ENCODE measurements at regions not wholly inside any gene's neighbourhood (a gene's known extent, or its start where the extent isn't known, plus 50 kb on each side); places are given as distances from the start of the nearest gene placed in this dataset.

DNA sequence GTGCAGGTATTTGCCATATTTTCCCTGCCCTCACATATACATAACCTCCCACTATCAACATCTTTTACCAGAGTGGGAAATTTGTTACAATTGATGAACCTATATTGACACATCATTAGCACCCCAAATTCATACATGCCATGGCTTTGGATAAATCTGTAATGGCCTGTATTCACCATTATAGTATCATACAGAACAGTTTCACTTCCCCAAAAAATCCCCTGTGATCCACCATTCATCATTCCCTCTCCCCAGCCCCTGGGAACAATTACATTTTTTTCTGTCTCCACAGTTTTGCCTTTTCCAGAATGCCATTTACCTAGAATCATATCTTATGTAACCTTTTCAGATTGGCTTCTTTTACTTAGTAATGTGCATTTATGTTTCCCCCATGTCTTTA is 494.5 kb downstream of the RNF144A start:
- Histone ChIP-seq H3K9me3 (ENCODE audit: control insufficient read depth in 2 of 2, low read length in 2 of 2) (no peaks in the 10 kb centered on the region), H3K4me3 (ENCODE audit: low read length in 2 of 2) (no peak overlapping the region), H3K9ac (ENCODE audit: low read depth in 1 of 2, low read length in 2 of 2) (no peak overlapping the region), H3K4me1 (ENCODE audit: control insufficient read depth in 2 of 2, insufficient read depth in 2 of 2, low read length in 2 of 2) (no peaks in the 10 kb centered on the region), H3K36me3 (ENCODE audit: control insufficient read depth in 2 of 2, insufficient read depth in 2 of 2, low read length in 2 of 2) (no peaks in the 10 kb centered on the region), H3K27me3 (ENCODE audit: control insufficient read depth in 2 of 2, insufficient read depth in 2 of 2, low read length in 2 of 2) (no peaks in the 10 kb centered on the region), H3K27ac (ENCODE audit: low read depth in 2 of 2, low read length in 2 of 2) (no peak overlapping the region)

DNA sequence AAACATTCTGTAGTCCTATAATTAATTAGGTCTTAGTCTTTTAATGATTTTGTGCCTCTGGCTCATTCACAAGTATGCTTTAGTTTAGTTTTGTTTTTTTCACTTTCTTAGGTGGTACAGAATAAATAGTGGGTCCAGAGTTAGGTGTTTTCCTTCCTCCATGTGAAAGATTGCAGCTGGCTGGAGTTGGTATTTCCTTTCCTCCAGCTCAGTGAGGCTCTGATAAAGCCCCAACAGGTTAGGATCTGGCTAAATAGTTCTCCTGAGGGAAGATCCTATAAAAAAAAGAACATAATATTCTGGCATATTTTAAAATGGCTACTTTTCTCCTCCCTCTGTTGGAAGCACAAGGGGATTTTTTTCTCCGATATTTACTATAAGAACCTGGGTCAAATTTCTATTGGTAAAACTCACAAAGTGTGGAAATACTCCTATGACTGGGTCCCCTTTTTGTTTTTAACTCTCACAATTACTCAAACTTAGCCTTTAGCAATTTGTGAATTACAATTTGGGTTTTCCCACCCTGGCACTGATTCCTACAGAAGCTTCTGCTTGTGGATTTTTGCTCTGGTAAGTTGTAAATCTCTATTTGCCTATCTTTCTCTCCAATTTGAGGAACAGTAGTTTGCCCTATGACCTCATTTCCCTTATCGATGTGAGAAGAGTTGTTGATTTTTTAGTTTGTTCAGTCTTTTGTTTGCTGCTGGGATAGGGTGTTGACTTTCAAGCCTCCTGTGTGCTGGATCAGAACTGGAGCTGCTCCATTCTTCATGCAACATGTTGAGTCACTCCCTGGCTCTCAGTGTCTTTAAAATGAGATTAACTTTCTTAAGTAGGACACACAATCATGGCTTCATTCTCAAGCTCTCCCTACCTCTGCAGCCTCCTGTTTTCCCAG is 500.9 kb downstream of the RNF144A start:
- Histone ChIP-seq H3K36me3 (ENCODE audit: control insufficient read depth in 2 of 2, insufficient read depth in 2 of 2, low read length in 2 of 2) (no peaks in the 10 kb centered on the region), H3K27me3 (ENCODE audit: control insufficient read depth in 2 of 2, insufficient read depth in 2 of 2, low read length in 2 of 2) (peaks cover 0 to 3% of the 10 kb centered on the region in 2 donors), H3K27ac (ENCODE audit: low read depth in 2 of 2, low read length in 2 of 2) (no peak overlapping the region), H3K9ac (ENCODE audit: low read depth in 1 of 2, low read length in 2 of 2) (no peak overlapping the region), H3K9me3 (ENCODE audit: control insufficient read depth in 2 of 2, low read length in 2 of 2) (no peaks in the 10 kb centered on the region), H3K4me1 (ENCODE audit: control insufficient read depth in 2 of 2, insufficient read depth in 2 of 2, low read length in 2 of 2) (no peaks in the 10 kb centered on the region), H3K4me3 (ENCODE audit: low read length in 2 of 2) (no peak overlapping the region)

DNA sequence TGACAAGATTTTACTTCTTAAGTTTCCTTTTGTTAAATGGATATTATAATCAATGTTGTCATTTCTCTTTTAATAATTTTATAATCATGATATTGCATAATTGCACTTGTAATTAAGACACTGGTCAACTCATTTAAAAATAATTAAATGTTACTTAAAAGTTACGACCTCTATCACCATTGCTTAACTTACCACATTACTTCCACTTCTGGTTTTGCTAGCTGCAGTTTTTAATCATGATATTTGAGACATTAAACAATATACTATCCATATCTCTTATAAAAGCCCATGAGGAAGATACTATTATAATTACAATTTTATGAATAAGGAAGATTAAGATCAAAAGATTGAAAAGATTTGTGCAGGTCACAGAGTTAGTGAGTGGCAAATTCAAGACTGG is 502.0 kb downstream of the RNF144A start:
- no peaks in the 10 kb centered on the region for H3K9me3 ChIP-seq (ENCODE audit: control insufficient read depth in 2 of 2, low read length in 2 of 2)
- no peaks in the 10 kb centered on the region for H3K36me3 ChIP-seq (ENCODE audit: control insufficient read depth in 2 of 2, insufficient read depth in 2 of 2, low read length in 2 of 2)
- no peak overlapping the region for H3K4me3 ChIP-seq (ENCODE audit: low read length in 2 of 2)
- peaks cover 0 to 3% of the 10 kb centered on the region in 2 donors for H3K27me3 ChIP-seq (ENCODE audit: control insufficient read depth in 2 of 2, insufficient read depth in 2 of 2, low read length in 2 of 2)
- H3K9ac ChIP-seq (ENCODE audit: low read depth in 1 of 2, low read length in 2 of 2): no peak overlapping the region
- H3K4me1 ChIP-seq (ENCODE audit: control insufficient read depth in 2 of 2, insufficient read depth in 2 of 2, low read length in 2 of 2): no peaks in the 10 kb centered on the region
- H3K27ac ChIP-seq (ENCODE audit: low read depth in 2 of 2, low read length in 2 of 2): no peak overlapping the region

DNA sequence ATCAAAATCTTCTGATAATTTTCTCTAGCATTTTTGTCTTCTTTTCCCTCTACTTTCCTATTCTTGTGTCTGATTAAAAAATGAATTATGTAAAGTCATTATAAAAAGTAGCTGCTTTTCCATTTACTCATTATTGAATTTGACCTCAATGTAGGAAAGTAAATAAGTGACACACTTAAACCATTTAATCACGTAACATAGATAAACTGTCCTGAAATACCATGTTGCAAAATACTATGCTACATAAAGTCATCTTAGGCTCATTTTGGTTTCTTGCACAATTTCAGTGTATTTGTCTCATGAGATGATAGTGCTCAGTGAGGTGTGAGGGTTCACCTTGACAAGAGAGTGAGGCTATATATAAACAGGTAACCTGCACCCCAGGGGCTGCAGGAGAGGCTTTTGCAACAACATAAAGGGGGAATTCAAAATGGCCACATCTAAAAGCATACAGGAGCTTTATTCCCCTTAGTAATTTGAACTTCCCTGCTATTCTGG is 502.7 kb downstream of the RNF144A start:
- Histone ChIP-seq H3K36me3 (ENCODE audit: control insufficient read depth in 2 of 2, insufficient read depth in 2 of 2, low read length in 2 of 2) (no peaks in the 10 kb centered on the region), H3K4me1 (ENCODE audit: control insufficient read depth in 2 of 2, insufficient read depth in 2 of 2, low read length in 2 of 2) (no peaks in the 10 kb centered on the region)

DNA sequence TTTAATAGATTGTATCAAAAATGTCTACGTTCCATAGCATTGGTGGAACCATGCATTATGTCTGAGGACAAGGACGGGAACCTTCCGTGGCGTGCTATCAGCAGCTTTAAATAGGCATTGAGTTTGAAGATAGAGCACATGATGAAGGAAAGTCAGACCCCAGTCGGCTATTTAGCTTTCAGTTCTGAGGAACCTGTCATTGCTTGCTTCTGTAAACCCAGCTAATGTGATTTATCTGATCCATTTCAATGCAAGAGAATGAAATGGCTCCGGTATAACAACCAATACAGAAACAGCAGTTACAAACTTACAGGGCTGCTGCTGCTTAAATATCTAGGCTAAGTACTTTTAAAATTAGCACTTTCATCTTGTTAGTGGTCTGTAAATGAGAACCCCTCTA is 503.3 kb downstream of the RNF144A start:
- Histone ChIP-seq H3K36me3 (ENCODE audit: control insufficient read depth in 2 of 2, insufficient read depth in 2 of 2, low read length in 2 of 2) (no peaks in the 10 kb centered on the region), H3K27me3 (ENCODE audit: control insufficient read depth in 2 of 2, insufficient read depth in 2 of 2, low read length in 2 of 2) (peaks cover 0 to 3% of the 10 kb centered on the region in 2 donors), H3K9me3 (ENCODE audit: control insufficient read depth in 2 of 2, low read length in 2 of 2) (no peaks in the 10 kb centered on the region), H3K27ac (ENCODE audit: low read depth in 2 of 2, low read length in 2 of 2) (no peak overlapping the region), H3K4me1 (ENCODE audit: control insufficient read depth in 2 of 2, insufficient read depth in 2 of 2, low read length in 2 of 2) (no peaks in the 10 kb centered on the region), H3K9ac (ENCODE audit: low read depth in 1 of 2, low read length in 2 of 2) (no peak overlapping the region), H3K4me3 (ENCODE audit: low read length in 2 of 2) (no peak overlapping the region)

More for the DNA sequence above, 502.7 kb downstream of the RNF144A start:
- peaks cover 0 to 3% of the 10 kb centered on the region in 2 donors for H3K27me3 ChIP-seq (ENCODE audit: control insufficient read depth in 2 of 2, insufficient read depth in 2 of 2, low read length in 2 of 2)
- H3K27ac ChIP-seq (ENCODE audit: low read depth in 2 of 2, low read length in 2 of 2): no peak overlapping the region
- no peaks in the 10 kb centered on the region for H3K9me3 ChIP-seq (ENCODE audit: control insufficient read depth in 2 of 2, low read length in 2 of 2)
- no peak overlapping the region for H3K4me3 ChIP-seq (ENCODE audit: low read length in 2 of 2)
- no peak overlapping the region for H3K9ac ChIP-seq (ENCODE audit: low read depth in 1 of 2, low read length in 2 of 2)

DNA sequence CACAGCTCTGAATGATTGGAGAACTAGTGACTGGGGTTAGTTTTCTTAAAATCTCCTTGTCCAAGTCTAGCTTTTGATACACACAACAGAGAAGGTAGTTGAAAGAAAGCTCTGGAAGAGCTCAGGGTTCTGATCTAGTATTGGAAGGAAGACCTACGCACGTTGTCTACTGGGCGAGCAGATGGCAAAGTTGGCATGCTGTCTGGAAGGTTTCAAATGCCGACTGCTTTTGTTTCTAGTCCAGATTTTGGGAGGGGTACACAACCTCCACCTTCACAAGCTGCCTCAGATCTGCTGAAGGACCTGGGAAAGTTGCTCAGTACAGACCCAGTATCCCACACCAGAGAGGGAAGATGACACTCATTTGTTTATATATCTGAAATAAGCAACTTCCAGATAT is 507.3 kb downstream of the RNF144A start:
- no peak overlapping the region for H3K9ac ChIP-seq (ENCODE audit: low read depth in 1 of 2, low read length in 2 of 2)
- no peak overlapping the region for H3K4me3 ChIP-seq (ENCODE audit: low read length in 2 of 2)
- H3K27ac ChIP-seq (ENCODE audit: low read depth in 2 of 2, low read length in 2 of 2): no peak overlapping the region
- H3K9me3 ChIP-seq (ENCODE audit: control insufficient read depth in 2 of 2, low read length in 2 of 2): no peaks in the 10 kb centered on the region
- H3K27me3 ChIP-seq (ENCODE audit: control insufficient read depth in 2 of 2, insufficient read depth in 2 of 2, low read length in 2 of 2): peaks cover 4 to 10% of the 10 kb centered on the region in 2 donors
- H3K36me3 ChIP-seq (ENCODE audit: control insufficient read depth in 2 of 2, insufficient read depth in 2 of 2, low read length in 2 of 2): no peaks in the 10 kb centered on the region
- no peaks in the 10 kb centered on the region for H3K4me1 ChIP-seq (ENCODE audit: control insufficient read depth in 2 of 2, insufficient read depth in 2 of 2, low read length in 2 of 2)

DNA sequence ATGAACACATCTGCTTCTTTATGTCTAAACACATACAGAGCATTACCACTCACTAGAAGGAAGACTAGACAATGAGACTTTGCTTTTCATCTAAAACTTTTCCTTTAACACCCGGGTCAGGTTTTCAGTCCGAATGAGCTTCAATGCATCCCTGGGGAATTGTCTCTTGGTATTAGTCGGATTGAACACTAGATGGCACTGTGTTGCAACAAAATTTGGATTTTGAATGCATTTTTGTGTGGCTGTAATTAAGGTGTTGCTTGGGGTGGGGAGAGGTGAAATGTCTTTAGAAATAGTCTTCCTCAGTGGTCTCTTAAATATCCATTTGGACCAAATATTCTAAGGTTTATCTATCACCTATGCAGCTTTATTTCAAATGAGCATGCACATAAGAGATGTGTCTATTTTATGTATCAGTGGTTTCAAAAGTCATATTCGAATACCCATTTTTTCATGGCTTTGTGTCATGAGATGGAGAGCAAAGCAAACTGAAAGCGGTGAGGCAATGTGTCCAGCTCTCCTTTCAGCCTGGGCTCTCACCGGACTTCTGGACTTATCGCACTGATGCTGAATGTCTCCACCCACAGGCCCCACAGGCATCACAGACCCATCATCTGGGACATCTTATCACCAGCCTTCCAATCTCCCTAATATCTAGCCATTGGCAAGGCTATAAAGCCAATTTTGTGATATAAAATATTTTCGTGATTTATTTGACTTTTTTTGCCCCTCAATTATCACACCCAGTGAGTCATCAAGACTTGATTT is 510.3 kb downstream of the RNF144A start:
- no peak overlapping the region for H3K27ac ChIP-seq (ENCODE audit: low read depth in 2 of 2, low read length in 2 of 2)
- no peaks in the 10 kb centered on the region for H3K4me1 ChIP-seq (ENCODE audit: control insufficient read depth in 2 of 2, insufficient read depth in 2 of 2, low read length in 2 of 2)
- H3K9me3 ChIP-seq (ENCODE audit: control insufficient read depth in 2 of 2, low read length in 2 of 2): no peaks in the 10 kb centered on the region
- H3K9ac ChIP-seq (ENCODE audit: low read depth in 1 of 2, low read length in 2 of 2): no peak overlapping the region
- H3K27me3 ChIP-seq (ENCODE audit: control insufficient read depth in 2 of 2, insufficient read depth in 2 of 2, low read length in 2 of 2): peaks cover 7 to 10% of the 10 kb centered on the region in 2 donors
- no peaks in the 10 kb centered on the region for H3K36me3 ChIP-seq (ENCODE audit: control insufficient read depth in 2 of 2, insufficient read depth in 2 of 2, low read length in 2 of 2)
- no peak overlapping the region for H3K4me3 ChIP-seq (ENCODE audit: low read length in 2 of 2)

DNA sequence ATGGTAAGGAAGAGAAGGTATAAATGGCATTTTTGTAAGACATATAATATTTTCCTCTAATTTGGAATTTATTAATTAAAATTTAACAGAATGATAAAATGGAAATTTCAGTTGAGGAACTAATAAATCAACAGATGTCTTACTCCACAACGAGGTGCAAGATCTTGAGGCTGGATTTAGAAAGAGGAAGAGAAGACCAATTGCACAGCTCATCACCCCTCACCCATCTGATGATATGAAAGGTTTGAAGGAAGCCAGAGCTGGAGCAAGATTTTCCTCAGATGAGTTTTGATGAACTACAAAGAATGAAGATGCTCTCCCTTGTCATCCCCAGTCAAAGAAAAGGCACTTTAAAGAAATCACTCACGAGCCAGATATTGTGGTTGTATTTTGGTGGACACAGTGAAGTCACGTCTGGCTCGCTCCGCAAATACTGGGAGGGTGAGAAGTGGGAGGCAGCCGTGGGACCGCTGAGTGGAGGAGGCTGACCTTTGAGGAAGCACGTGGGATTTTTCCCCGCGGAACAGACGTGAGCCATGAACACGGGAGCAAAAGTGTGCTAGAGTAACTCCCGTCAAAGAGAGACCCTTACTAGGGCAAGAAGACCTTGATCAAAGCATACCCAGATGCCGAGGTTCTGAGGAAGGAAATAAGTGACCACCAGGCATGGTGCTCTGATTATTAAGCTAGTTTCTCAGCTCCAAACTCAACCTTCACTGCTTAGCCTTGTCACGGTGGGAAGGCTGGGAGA is 511.4 kb downstream of the RNF144A start:
- H3K4me3 ChIP-seq (ENCODE audit: low read length in 2 of 2): no peak overlapping the region
- no peak overlapping the region for H3K27ac ChIP-seq (ENCODE audit: low read depth in 2 of 2, low read length in 2 of 2)
- peaks cover 7 to 10% of the 10 kb centered on the region in 2 donors for H3K27me3 ChIP-seq (ENCODE audit: control insufficient read depth in 2 of 2, insufficient read depth in 2 of 2, low read length in 2 of 2)
- H3K9me3 ChIP-seq (ENCODE audit: control insufficient read depth in 2 of 2, low read length in 2 of 2): no peaks in the 10 kb centered on the region
- no peaks in the 10 kb centered on the region for H3K36me3 ChIP-seq (ENCODE audit: control insufficient read depth in 2 of 2, insufficient read depth in 2 of 2, low read length in 2 of 2)
- no peak overlapping the region for H3K9ac ChIP-seq (ENCODE audit: low read depth in 1 of 2, low read length in 2 of 2)
- H3K4me1 ChIP-seq (ENCODE audit: control insufficient read depth in 2 of 2, insufficient read depth in 2 of 2, low read length in 2 of 2): no peaks in the 10 kb centered on the region

DNA sequence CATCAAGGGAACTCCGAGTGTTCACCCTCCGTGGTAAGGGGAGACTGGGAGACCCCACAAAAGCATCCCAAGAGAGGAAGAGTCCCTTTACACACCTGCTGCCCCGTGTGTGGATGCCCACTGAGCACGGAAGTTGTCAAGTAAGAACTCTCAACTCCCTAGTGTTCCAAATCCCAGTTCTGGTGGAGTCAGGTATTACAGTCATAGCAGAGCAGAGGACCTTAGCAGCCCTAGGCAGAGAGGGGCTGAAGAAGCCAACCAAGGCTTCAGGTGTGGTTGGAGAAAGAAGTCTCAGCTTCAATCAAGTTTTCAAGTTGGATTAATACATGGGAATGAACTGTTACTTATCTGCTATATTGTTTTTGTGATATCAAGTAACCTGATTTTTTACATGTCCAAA is 512.5 kb downstream of the RNF144A start:
- Histone ChIP-seq H3K27me3 (ENCODE audit: control insufficient read depth in 2 of 2, insufficient read depth in 2 of 2, low read length in 2 of 2) (peaks cover 7 to 10% of the 10 kb centered on the region in 2 donors), H3K9me3 (ENCODE audit: control insufficient read depth in 2 of 2, low read length in 2 of 2) (no peaks in the 10 kb centered on the region), H3K4me1 (ENCODE audit: control insufficient read depth in 2 of 2, insufficient read depth in 2 of 2, low read length in 2 of 2) (no peaks in the 10 kb centered on the region), H3K9ac (ENCODE audit: low read depth in 1 of 2, low read length in 2 of 2) (no peak overlapping the region), H3K36me3 (ENCODE audit: control insufficient read depth in 2 of 2, insufficient read depth in 2 of 2, low read length in 2 of 2) (no peaks in the 10 kb centered on the region), H3K4me3 (ENCODE audit: low read length in 2 of 2) (no peak overlapping the region), H3K27ac (ENCODE audit: low read depth in 2 of 2, low read length in 2 of 2) (no peak overlapping the region)
